Mesodermal cell (in vitro differentiated cells): ENCODE measurements at regions not wholly inside any gene's neighbourhood (a gene's known extent, or its start where the extent isn't known, plus 50 kb on each side); places are given as distances from the start of the nearest gene placed in this dataset.
A peak's percentile ranks its signal among the peaks of the same experiment; 100 is the strongest.
"Not testable (repeated sequence)": the region's sequence is repeated elsewhere in the genome, so short reads cannot be mapped to it uniquely, and the experiment has no call there.

Experiments
- H3K27ac ChIP-seq: 2 replicates; pipeline ENCODE4 v1.7.0; 2013; ENCODE audit warnings: mild to moderate bottlenecking, low read depth, low read length, moderate library complexity; ENCODE audit not compliant: severe bottlenecking
- H3K36me3 ChIP-seq: 2 replicates; pipeline ENCODE4 v1.7.1; 2013; ENCODE audit warnings: mild to moderate bottlenecking, low read length, moderate library complexity; ENCODE audit not compliant: control insufficient read depth, insufficient read depth
- H3K4me1 ChIP-seq: one replicate; pipeline ENCODE4 v1.7.1; 2013; ENCODE audit warnings: mild to moderate bottlenecking, low read length; ENCODE audit not compliant: insufficient read depth, control insufficient read depth, poor library complexity, severe bottlenecking
- H3K4me3 ChIP-seq: 2 replicates; pipeline ENCODE4 v1.7.0; 2013; ENCODE audit warnings: low read length, control low read depth, mild to moderate bottlenecking; ENCODE audit not compliant: insufficient read depth, poor library complexity, severe bottlenecking; ENCODE audit errors: extremely low read depth
- H3K9me3 ChIP-seq: 2 replicates; pipeline ENCODE4 v1.7.1; 2013; ENCODE audit warnings: mild to moderate bottlenecking, low read length, moderate library complexity; ENCODE audit not compliant: control insufficient read depth
- WGBS, 2 experiments: methylation state at CpG; one replicate each; pipeline ENCODE4 v1.1.5; 2013; ENCODE audit warnings: missing lambda C conversion rate in 2 of 2; ENCODE audit not compliant: insufficient coverage in 2 of 2; 5-methylcytosine and 5-hydroxymethylcytosine counted together

- Histone ChIP-seq H3K4me3 (no peak overlapping the region), H3K4me1 (no peaks in the 10 kb centered on the region), H3K9me3 (no peaks in the 10 kb centered on the region), H3K27ac (no peak overlapping the region), H3K36me3 (no peaks in the 10 kb centered on the region)
- WGBS, 2 experiments: 71 to 93% methylated on average over 3 to 4 of the region's 5 CpGs
These were observed 378.8 kb upstream of the NRSN1 start for GRCh38 chr6:23747239-23747638.

GRCh38 chr6:23752414-23752813, 373.6 kb upstream of the NRSN1 start:
- Histone ChIP-seq H3K36me3 (no peaks in the 10 kb centered on the region), H3K4me3 (no peak overlapping the region), H3K27ac (no peak overlapping the region), H3K9me3 (peaks cover 5% of the 10 kb centered on the region), H3K4me1 (no peaks in the 10 kb centered on the region)
- WGBS, 2 experiments: no CpG with 5 or more reads among the region's 1 CpG

DNA sequence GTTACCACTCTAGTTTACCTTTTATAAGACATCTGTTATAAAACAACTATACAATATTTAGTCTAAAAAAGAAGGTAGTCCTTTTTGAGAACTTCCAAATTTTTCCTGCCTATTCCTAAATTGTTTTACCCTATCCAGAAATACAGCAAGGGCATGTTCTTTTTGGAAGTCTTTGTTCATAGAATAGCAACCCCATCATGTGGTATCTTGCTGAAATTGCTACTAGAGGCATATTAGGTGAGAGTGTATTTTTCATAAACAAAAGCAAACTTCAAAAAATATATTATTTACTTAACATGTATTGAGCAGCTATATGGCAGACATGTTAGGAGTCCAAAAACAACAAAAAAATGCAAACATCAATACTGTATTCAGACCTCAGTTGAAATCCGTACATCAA, 371.8 kb upstream of the NRSN1 start:
- H3K4me1 ChIP-seq: no peaks in the 10 kb centered on the region
- H3K4me3 ChIP-seq: no peak overlapping the region
- no peaks in the 10 kb centered on the region for H3K36me3 ChIP-seq
- peaks cover 5% of the 10 kb centered on the region for H3K9me3 ChIP-seq
- WGBS, 2 experiments: no CpG with 5 or more reads among the region's 1 CpG
- H3K27ac ChIP-seq: no peak overlapping the region

DNA sequence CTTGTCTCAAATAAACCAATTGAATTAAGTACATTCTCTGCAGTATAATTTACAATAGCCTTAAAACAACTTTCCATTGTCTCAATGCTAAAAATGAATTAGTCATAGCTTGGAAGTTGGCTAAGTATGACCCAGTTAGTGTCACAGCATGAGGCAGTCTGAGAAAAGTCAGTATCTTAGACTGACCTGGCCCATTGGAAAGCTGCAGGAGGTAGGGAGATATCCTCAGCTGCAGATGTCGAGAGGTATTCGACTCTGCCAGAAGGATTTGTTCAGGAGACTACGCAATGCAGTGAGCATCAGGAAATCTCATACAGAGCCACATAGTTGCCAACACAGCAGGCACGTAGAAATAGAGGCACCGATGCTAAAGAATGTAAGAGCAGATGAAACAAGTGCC, 350.9 kb upstream of the NRSN1 start:
- no peaks in the 10 kb centered on the region for H3K4me1 ChIP-seq
- 78% methylated on average over 5 of the region's 5 CpGs for WGBS, 2 experiments

DNA sequence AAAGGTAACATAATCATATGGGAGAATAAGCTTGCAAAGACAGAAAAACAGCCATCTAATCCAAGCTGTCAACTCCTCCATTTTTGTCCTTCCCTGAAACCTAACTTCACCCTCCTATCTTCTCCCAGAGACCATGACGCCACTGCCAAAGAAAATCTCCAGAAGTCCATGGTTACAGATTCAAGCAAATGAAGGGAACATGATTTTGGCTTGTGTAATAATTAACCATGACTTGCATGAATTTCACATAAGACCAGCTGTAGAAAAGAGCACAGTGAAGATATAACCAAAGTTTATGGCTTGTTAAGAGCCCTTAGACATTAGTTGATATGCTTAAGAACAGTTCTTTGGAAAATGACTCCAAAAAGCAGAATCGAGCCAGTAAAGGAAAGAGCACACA, 342.1 kb upstream of the NRSN1 start:
- Histone ChIP-seq H3K36me3 (no peaks in the 10 kb centered on the region), H3K27ac (no peak overlapping the region), H3K9me3 (no peaks in the 10 kb centered on the region), H3K4me3 (no peak overlapping the region), H3K4me1 (peaks cover 3% of the 10 kb centered on the region)
- WGBS, 2 experiments: 75 to 100% methylated on average over 1 of the region's 2 CpGs

More for the DNA sequence above, 350.9 kb upstream of the NRSN1 start:
- Histone ChIP-seq H3K4me3 (no peak overlapping the region), H3K27ac (no peak overlapping the region), H3K36me3 (no peaks in the 10 kb centered on the region), H3K9me3 (no peaks in the 10 kb centered on the region)

GRCh38 chr6:23784301-23784919, 341.6 kb upstream of the NRSN1 start:
- no peaks in the 10 kb centered on the region for H3K36me3 ChIP-seq
- 91 to 100% methylated on average over 3 to 4 of the region's 7 CpGs for WGBS, 2 experiments
- no peaks in the 10 kb centered on the region for H3K9me3 ChIP-seq
- H3K4me1 ChIP-seq: peaks cover 3% of the 10 kb centered on the region
- H3K27ac ChIP-seq: no peak overlapping the region
- H3K4me3 ChIP-seq: no peak overlapping the region

- no peaks in the 10 kb centered on the region for H3K9me3 ChIP-seq
- no peaks in the 10 kb centered on the region for H3K36me3 ChIP-seq
- H3K4me1 ChIP-seq: no peaks in the 10 kb centered on the region
- no peak overlapping the region for H3K27ac ChIP-seq
- 80% methylated on average over 1 of the region's 2 CpGs; no CpG with 5 or more reads in 1 of the 2 experiments for WGBS, 2 experiments
- H3K4me3 ChIP-seq: no peak overlapping the region
These were observed 335.3 kb upstream of the NRSN1 start for GRCh38 chr6:23790756-23791155.

DNA sequence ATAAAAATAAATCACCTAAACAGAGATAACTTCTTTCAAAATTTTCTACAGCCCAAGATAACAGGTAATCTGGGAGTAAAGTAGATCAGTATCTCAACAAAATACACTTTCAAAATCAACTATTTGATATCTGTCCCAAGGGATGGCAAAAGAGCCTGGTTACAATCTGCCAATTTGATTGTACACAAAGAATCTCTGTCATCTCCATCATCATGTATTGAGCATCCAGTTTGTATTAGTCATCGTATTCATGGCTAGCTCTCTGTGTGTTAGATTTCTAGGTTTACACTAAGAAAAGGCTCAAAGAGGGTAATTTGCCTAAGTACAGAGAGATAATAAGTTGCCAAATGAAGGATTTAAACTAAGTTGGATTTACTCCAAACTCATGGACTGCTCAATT, 329.0 kb upstream of the NRSN1 start:
- H3K4me1 ChIP-seq: no peaks in the 10 kb centered on the region
- 80% methylated on average over 1 of the region's 1 CpG; no CpG with 5 or more reads in 1 of the 2 experiments for WGBS, 2 experiments
- H3K27ac ChIP-seq: no peak overlapping the region
- H3K4me3 ChIP-seq: no peak overlapping the region
- H3K9me3 ChIP-seq: no peaks in the 10 kb centered on the region
- no peaks in the 10 kb centered on the region for H3K36me3 ChIP-seq

GRCh38 chr6:23804289-23804688, 321.7 kb upstream of the NRSN1 start:
- WGBS, 2 experiments: 80 to 95% methylated on average over 1 to 7 of the region's 15 CpGs
- not testable (repeated sequence) for H3K4me1 ChIP-seq

GRCh38 chr6:23821141-23821540, 304.9 kb upstream of the NRSN1 start:
- WGBS, 2 experiments: 80 to 86% methylated on average over 1 to 3 of the region's 5 CpGs
- not testable (repeated sequence) for H3K9me3 ChIP-seq, H3K27ac ChIP-seq, H3K4me3 ChIP-seq, H3K36me3 ChIP-seq
- peaks cover 14% of the 10 kb centered on the region for H3K4me1 ChIP-seq

More at GRCh38 chr6:23804289-23804688, 321.7 kb upstream of the NRSN1 start:
- H3K36me3 ChIP-seq, H3K9me3 ChIP-seq, H3K27ac ChIP-seq, H3K4me3 ChIP-seq: not testable (repeated sequence)

DNA sequence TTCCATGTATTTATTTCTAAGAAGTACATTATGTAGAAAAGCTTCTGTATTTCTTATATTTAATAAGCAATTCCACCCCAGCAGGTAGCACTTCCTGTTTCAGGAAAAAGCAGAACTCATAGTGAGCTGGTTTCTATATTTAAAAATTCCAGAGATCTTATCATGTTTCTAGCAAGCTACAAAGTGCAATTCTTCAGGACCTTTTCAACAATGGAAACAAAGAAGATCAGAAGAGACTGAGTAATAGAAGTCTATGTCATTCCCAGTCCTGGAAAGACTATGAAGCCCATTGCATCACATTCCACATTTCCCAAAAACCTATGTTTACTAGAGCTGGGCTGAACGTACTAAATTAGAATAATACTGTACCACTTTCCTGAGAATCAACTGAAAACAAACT, 302.6 kb upstream of the NRSN1 start:
- WGBS, 2 experiments: no CpG with 5 or more reads among the region's 1 CpG
- Histone ChIP-seq H3K9me3 (no peaks in the 10 kb centered on the region), H3K36me3 (no peaks in the 10 kb centered on the region)

More for the DNA sequence above, 302.6 kb upstream of the NRSN1 start:
- H3K4me3 ChIP-seq: no peak overlapping the region
- peak overlapping the region; percentile 68 for H3K27ac ChIP-seq
- peaks cover 14% of the 10 kb centered on the region for H3K4me1 ChIP-seq
